Neural cell (in vitro differentiated cells): ENCODE measurements at regions not wholly inside any gene's neighbourhood (a gene's known extent, or its start where the extent isn't known, plus 50 kb on each side); places are given as distances from the start of the nearest gene placed in this dataset.

Source experiments
- H2AFZ ChIP-seq: fragments of 200-600, 300-800 bp; sonication (generic), shearing (Covaris generic); 2 replicates; pipeline ENCODE4 v1.6.0; 2014; ENCODE audit warnings: low read depth, mild to moderate bottlenecking, antibody characterized with exemption, low read length, moderate library complexity
- H3F3A ChIP-seq: fragments of 200-600 bp; shearing (Covaris generic); 2 replicates; pipeline ENCODE4 v1.6.1; 2016; ENCODE audit warnings: mild to moderate bottlenecking, moderate library complexity, mixed read lengths, antibody characterized with exemption, low read length; ENCODE audit not compliant: insufficient read depth, poor library complexity, severe bottlenecking
- H3K27ac ChIP-seq: fragments of 200-600, 300-800 bp; sonication (generic), shearing (Covaris generic); 2 replicates; pipeline ENCODE4 v1.5.1; 2014; ENCODE audit warnings: mild to moderate bottlenecking, low read length, moderate library complexity
- H3K27me3 ChIP-seq: fragments of 300-800, 200-600 bp; sonication (generic), shearing (Covaris generic); 2 replicates; pipeline ENCODE4 v1.6.0; 2014; ENCODE audit warnings: mild to moderate bottlenecking, low read depth, low read length, moderate library complexity; ENCODE audit not compliant: insufficient read depth
- H3K36me3 ChIP-seq: fragments of 300-800, 200-600 bp; sonication (generic), shearing (Covaris generic); 2 replicates; pipeline ENCODE4 v1.5.1; 2014; ENCODE audit warnings: mild to moderate bottlenecking, antibody characterized with exemption, low read length, moderate library complexity; ENCODE audit not compliant: insufficient read depth
- H3K4me2 ChIP-seq: fragments of 300-800, 200-600 bp; sonication (generic), shearing (Covaris generic); 2 replicates; pipeline ENCODE4 v1.6.0; 2014; ENCODE audit warnings: mild to moderate bottlenecking, low read length
- H3K4me3 ChIP-seq: fragments of 300-800, 200-600 bp; sonication (generic), shearing (Covaris generic); 2 replicates; pipeline ENCODE4 v1.5.1; 2014; ENCODE audit warnings: mild to moderate bottlenecking, low read length, moderate library complexity
- H3K79me2 ChIP-seq: fragments of 200-600 bp; shearing (Covaris generic); replicated peaks from 2 replicates; pipeline ENCODE4 v1.6.0; 2014; ENCODE audit warnings: mild to moderate bottlenecking, low read length, moderate library complexity; ENCODE audit not compliant: insufficient read depth
- H3K9ac ChIP-seq: fragments of 300-800, 200-600 bp; sonication (generic), shearing (Covaris generic); 2 replicates; pipeline ENCODE4 v1.6.1; 2016; ENCODE audit warnings: mild to moderate bottlenecking, low read length, mixed read lengths
- H3K9me2 ChIP-seq: fragments of 200-600 bp; shearing (Covaris generic); 2 replicates; pipeline ENCODE4 v1.6.1; 2016; ENCODE audit warnings: mild to moderate bottlenecking, low read length, mixed read lengths; ENCODE audit not compliant: insufficient read depth
- H3K9me3 ChIP-seq: fragments of 200-600, 300-800 bp; sonication (generic), shearing (Covaris generic); 2 replicates; pipeline ENCODE4 v1.6.1; 2016; ENCODE audit warnings: mild to moderate bottlenecking, mixed run types, low read length, moderate library complexity, mixed read lengths
- H4K20me1 ChIP-seq: fragments of 200-600 bp; shearing (Covaris generic); 2 replicates; pipeline ENCODE4 v1.6.1; 2016; ENCODE audit warnings: mild to moderate bottlenecking, mixed run types; ENCODE audit not compliant: insufficient read depth
- EP300 ChIP-seq: fragments of 450-650 bp; conservative IDR thresholded peaks from 2 replicates; pipeline ENCODE4 v1.6.1; 2014; ENCODE audit warnings: antibody characterized with exemption, mild to moderate bottlenecking, moderate library complexity; ENCODE audit not compliant: poor library complexity, severe bottlenecking
- EZH2 ChIP-seq: fragments of 200-600, 300-800 bp; shearing (Covaris generic), sonication (generic); IDR thresholded peaks from 2 replicates; pipeline ENCODE4 v1.6.1; 2014; ENCODE audit warnings: antibody characterized with exemption, low read length, borderline replicate concordance, mild to moderate bottlenecking; ENCODE audit not compliant: insufficient read depth, poor library complexity, severe bottlenecking
- MXI1 ChIP-seq: fragments of 450-650 bp; conservative IDR thresholded peaks from 2 replicates; pipeline ENCODE4 v1.6.1; 2014; ENCODE audit warnings: antibody characterized with exemption, mild to moderate bottlenecking; ENCODE audit not compliant: poor library complexity, severe bottlenecking
- POLR2AphosphoS5 ChIP-seq: IDR thresholded peaks from 2 replicates; pipeline ENCODE4 v1.6.1; 2012
- RAD21 ChIP-seq: fragments of 450-650 bp; conservative IDR thresholded peaks from 2 replicates; pipeline ENCODE4 v1.6.1; 2014; ENCODE audit warnings: antibody characterized with exemption, mild to moderate bottlenecking, moderate library complexity
- REST ChIP-seq: IDR thresholded peaks from 2 replicates; pipeline ENCODE4 v1.6.1; 2012; ENCODE audit warnings: borderline replicate concordance
- SMC3 ChIP-seq: fragments of 450-650 bp; conservative IDR thresholded peaks from 2 replicates; pipeline ENCODE4 v1.6.1; 2014; ENCODE audit warnings: antibody characterized with exemption, mild to moderate bottlenecking, moderate library complexity; ENCODE audit not compliant: poor library complexity
- TAF1 ChIP-seq: IDR thresholded peaks from 2 replicates; pipeline ENCODE4 v1.6.1; 2012; ENCODE audit warnings: low read depth
- TF ChIP-seq, protein P1 (sequence below): fragments of 450-650 bp; IDR thresholded peaks from 2 replicates; pipeline ENCODE4 v1.5.1; 2014; ENCODE audit warnings: antibody characterized with exemption, mild to moderate bottlenecking, moderate library complexity; ENCODE audit not compliant: poor library complexity, severe bottlenecking

DNA sequence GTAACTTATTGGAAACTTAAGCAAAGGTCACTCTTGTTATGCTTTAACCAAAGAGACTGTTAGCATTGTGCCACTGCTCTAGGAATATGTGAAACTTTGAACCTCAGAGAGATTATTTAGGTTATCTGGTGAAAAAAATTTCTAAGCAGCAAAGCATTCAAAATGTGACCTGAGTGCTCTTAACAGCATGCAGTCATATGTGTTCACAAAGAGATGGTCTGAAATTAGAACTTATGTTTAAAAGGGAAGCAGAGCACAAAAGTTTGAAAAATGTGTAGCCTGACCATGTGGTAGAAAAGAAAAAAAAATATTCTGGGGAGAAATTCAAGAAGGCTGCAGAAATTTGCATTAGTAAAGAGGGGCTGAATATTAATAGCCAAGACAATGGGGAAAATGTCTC, 420.2 kb upstream of the CADM2 start:
- H3K4me2 ChIP-seq: no peak overlapping the region
- TF ChIP-seq SMC3 (no peak), POLR2AphosphoS5 (no peak), REST (no peak), EP300 (no peak), EZH2 (no peak), TAF1 (no peak), MXI1 (no peak), RAD21 (no peak)
- TF ChIP-seq, protein P1, sequence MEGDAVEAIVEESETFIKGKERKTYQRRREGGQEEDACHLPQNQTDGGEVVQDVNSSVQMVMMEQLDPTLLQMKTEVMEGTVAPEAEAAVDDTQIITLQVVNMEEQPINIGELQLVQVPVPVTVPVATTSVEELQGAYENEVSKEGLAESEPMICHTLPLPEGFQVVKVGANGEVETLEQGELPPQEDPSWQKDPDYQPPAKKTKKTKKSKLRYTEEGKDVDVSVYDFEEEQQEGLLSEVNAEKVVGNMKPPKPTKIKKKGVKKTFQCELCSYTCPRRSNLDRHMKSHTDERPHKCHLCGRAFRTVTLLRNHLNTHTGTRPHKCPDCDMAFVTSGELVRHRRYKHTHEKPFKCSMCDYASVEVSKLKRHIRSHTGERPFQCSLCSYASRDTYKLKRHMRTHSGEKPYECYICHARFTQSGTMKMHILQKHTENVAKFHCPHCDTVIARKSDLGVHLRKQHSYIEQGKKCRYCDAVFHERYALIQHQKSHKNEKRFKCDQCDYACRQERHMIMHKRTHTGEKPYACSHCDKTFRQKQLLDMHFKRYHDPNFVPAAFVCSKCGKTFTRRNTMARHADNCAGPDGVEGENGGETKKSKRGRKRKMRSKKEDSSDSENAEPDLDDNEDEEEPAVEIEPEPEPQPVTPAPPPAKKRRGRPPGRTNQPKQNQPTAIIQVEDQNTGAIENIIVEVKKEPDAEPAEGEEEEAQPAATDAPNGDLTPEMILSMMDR: no peak
- no peaks in the 10 kb centered on the region for H3K9me2 ChIP-seq
- H3K79me2 ChIP-seq: no peaks in the 10 kb centered on the region
- H3F3A ChIP-seq: no peaks in the 10 kb centered on the region
- H3K27me3 ChIP-seq: no peaks in the 10 kb centered on the region
- H3K27ac ChIP-seq: no peak overlapping the region
- H3K36me3 ChIP-seq: no peaks in the 10 kb centered on the region
- no peak overlapping the region for H3K9ac ChIP-seq
- no peaks in the 10 kb centered on the region for H4K20me1 ChIP-seq
- no peaks in the 10 kb centered on the region for H3K9me3 ChIP-seq
- no peak overlapping the region for H3K4me3 ChIP-seq
- no peak overlapping the region for H2AFZ ChIP-seq

DNA sequence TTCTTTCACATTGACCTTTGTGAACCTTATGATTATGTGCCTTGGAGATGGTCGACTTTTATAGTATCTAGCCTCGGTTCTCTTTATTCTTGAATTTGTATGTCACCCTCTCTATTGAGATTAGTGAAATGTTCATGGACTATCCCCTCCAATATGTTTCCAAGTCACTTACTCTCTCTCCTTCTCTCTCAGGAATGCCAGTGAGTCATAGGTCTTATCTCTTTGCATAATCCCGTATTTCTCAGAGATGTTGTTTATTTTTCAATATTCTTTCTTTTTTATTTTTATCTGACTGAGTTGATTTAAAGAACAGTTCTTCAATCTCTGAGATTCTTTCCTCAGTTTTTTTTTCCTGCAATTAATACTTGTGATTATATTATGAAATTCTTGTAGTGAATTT, 411.6 kb upstream of the CADM2 start:
- Histone ChIP-seq H2AFZ (no peak overlapping the region), H3K36me3 (no peaks in the 10 kb centered on the region), H3K79me2 (no peaks in the 10 kb centered on the region), H3K9me2 (no peaks in the 10 kb centered on the region), H3K27ac (no peak overlapping the region), H4K20me1 (no peaks in the 10 kb centered on the region), H3K4me3 (no peak overlapping the region), H3K9ac (no peak overlapping the region), H3F3A (no peaks in the 10 kb centered on the region), H3K4me2 (no peak overlapping the region), H3K9me3 (no peaks in the 10 kb centered on the region), H3K27me3 (no peaks in the 10 kb centered on the region)
- TF ChIP-seq SMC3: no peak
- TF ChIP-seq MXI1: no peak
- TF ChIP-seq, protein P1: no peak
- TF ChIP-seq RAD21: no peak
- TF ChIP-seq EP300: no peak
- no peak for TF ChIP-seq TAF1
- no peak for TF ChIP-seq EZH2
- TF ChIP-seq POLR2AphosphoS5: no peak
- TF ChIP-seq REST: no peak
